HEK293 (cell line): ENCODE measurements at regions not wholly inside any gene's neighbourhood (a gene's known extent, or its start where the extent isn't known, plus 50 kb on each side); places are given as distances from the start of the nearest gene placed in this dataset.

Source experiments
- CTCF ChIA-PET: fragments of 350-600 bp; formaldehyde crosslinking; extraction: SDS; loops from one replicate; lab custom pipeline; 2021; ENCODE audit warnings: antibody characterized with exemption; lab: Yijun Ruan, JAX
- POLR2A ChIA-PET: fragments of 300-600 bp; formaldehyde crosslinking; extraction: SDS; loops from one replicate; lab custom pipeline; 2020; ENCODE audit warnings: antibody characterized with exemption, inconsistent platforms; lab: Yijun Ruan, JAX
- H3K27ac ChIP-seq: fragments of 200-500 bp; sonication (Bioruptor generic); 2 replicates; pipeline ENCODE4 v1.5.1; 2014; ENCODE audit warnings: low read depth, low read length, control low read depth, inconsistent platforms; ENCODE audit errors: extremely low read depth
- H3K36me3 ChIP-seq, 2 experiments: fragments of 200-500 bp in 1 of 2; sonication (Bioruptor generic) in 1 of 2; 1 replicate in 1 of 2; 2 replicates in 1 of 2; pipeline ENCODE4 v1.5.1; 2014 to 2017; ENCODE audit warnings: inconsistent platforms in 2 of 2, low read length in 2 of 2; ENCODE audit not compliant: control insufficient read depth in 2 of 2, insufficient read depth in 1 of 2
- H3K4me1 ChIP-seq: fragments of 200-500 bp; sonication (Bioruptor generic); 2 replicates; pipeline ENCODE4 v1.5.1; 2014; ENCODE audit warnings: mild to moderate bottlenecking, low read length, inconsistent platforms; ENCODE audit not compliant: control insufficient read depth, insufficient read depth
- H3K4me3 ChIP-seq: 2 replicates; pipeline ENCODE4 v1.5.1; 2011; ENCODE audit warnings: low read depth, mild to moderate bottlenecking, control low read depth, low read length, moderate library complexity
- H3K9me3 ChIP-seq: fragments of 200-500 bp; sonication (Bioruptor generic); 2 replicates; pipeline ENCODE4 v1.5.1; 2014; ENCODE audit warnings: low read depth, low read length, inconsistent platforms; ENCODE audit not compliant: control insufficient read depth, insufficient read depth
- EGR2 ChIP-seq: fragments of 450-650 bp; formaldehyde crosslinking; IDR thresholded peaks from 2 replicates; pipeline ENCODE4 v1.5.1; 2016; ENCODE audit warnings: low read depth, missing biosample characterization, missing genetic modification characterization
- HOXC10 ChIP-seq: sonication (generic); formaldehyde crosslinking; IDR thresholded peaks from 2 replicates; pipeline ENCODE4 v1.8.1; 2023; ENCODE audit warnings: mild to moderate bottlenecking, missing genetic modification reagents
- IKZF3 ChIP-seq: fragments of 450-650 bp; IDR thresholded peaks from 2 replicates; pipeline ENCODE4 v1.5.0; 2018; ENCODE audit warnings: missing biosample characterization, mild to moderate bottlenecking, missing genetic modification characterization, moderate library complexity
- RBAK ChIP-seq: fragments of 450-650 bp; formaldehyde crosslinking; IDR thresholded peaks from 2 replicates; pipeline ENCODE4 v1.5.1; 2016; ENCODE audit warnings: missing biosample characterization, missing genetic modification characterization
- SALL2 ChIP-seq: fragments of 450-650 bp; formaldehyde crosslinking; IDR thresholded peaks from 2 replicates; pipeline ENCODE4 v1.5.0; 2017; ENCODE audit warnings: missing biosample characterization, mild to moderate bottlenecking, missing genetic modification characterization, borderline replicate concordance
- SCRT2 ChIP-seq: fragments of 450-650 bp; formaldehyde crosslinking; IDR thresholded peaks from 2 replicates; pipeline ENCODE4 v1.5.1; 2016; ENCODE audit warnings: missing biosample characterization, missing genetic modification characterization
- SP3 ChIP-seq: fragments of 450-650 bp; formaldehyde crosslinking; IDR thresholded peaks from 2 replicates; pipeline ENCODE4 v1.5.1; 2016; ENCODE audit warnings: missing biosample characterization, missing genetic modification characterization
- YY2 ChIP-seq: fragments of 450-650 bp; formaldehyde crosslinking; IDR thresholded peaks from 2 replicates; pipeline ENCODE4 v1.5.1; 2016; ENCODE audit warnings: missing biosample characterization, missing genetic modification characterization
- ZNF146 ChIP-seq: fragments of 450-650 bp; formaldehyde crosslinking; IDR thresholded peaks from 2 replicates; pipeline ENCODE4 v1.5.1; 2016; ENCODE audit warnings: missing biosample characterization, missing genetic modification characterization
- ZNF350 ChIP-seq: fragments of 450-650 bp; formaldehyde crosslinking; IDR thresholded peaks from 2 replicates; pipeline ENCODE4 v1.5.0; 2017; ENCODE audit warnings: missing biosample characterization, mild to moderate bottlenecking, missing genetic modification characterization
- ZNF394 ChIP-seq: fragments of 450-650 bp; formaldehyde crosslinking; IDR thresholded peaks from 2 replicates; pipeline ENCODE4 v1.5.1; 2016; ENCODE audit warnings: missing biosample characterization, missing genetic modification characterization, mild to moderate bottlenecking, moderate library complexity, borderline replicate concordance
- ZNF404 ChIP-seq: fragments of 450-650 bp; formaldehyde crosslinking; IDR thresholded peaks from 2 replicates; pipeline ENCODE4 v1.5.1; 2017; ENCODE audit warnings: missing biosample characterization, missing genetic modification characterization
- ZNF558 ChIP-seq: fragments of 450-650 bp; formaldehyde crosslinking; IDR thresholded peaks from 2 replicates; pipeline ENCODE4 v1.5.1; 2016; ENCODE audit warnings: missing biosample characterization, missing genetic modification characterization
- ZNF571 ChIP-seq: fragments of 450-650 bp; formaldehyde crosslinking; IDR thresholded peaks from 2 replicates; pipeline ENCODE4 v1.5.0; 2017; ENCODE audit warnings: missing biosample characterization, missing genetic modification characterization
- ZNF621 ChIP-seq: fragments of 450-650 bp; formaldehyde crosslinking; IDR thresholded peaks from 2 replicates; pipeline ENCODE4 v1.5.1; 2017; ENCODE audit warnings: missing biosample characterization, missing genetic modification characterization
- ZNF707 ChIP-seq: fragments of 450-650 bp; formaldehyde crosslinking; IDR thresholded peaks from 2 replicates; pipeline ENCODE4 v1.5.1; 2016; ENCODE audit warnings: missing biosample characterization, missing genetic modification characterization
- TF ChIP-seq, protein P1 (sequence below): fragments of 450-650 bp; formaldehyde crosslinking; IDR thresholded peaks from 2 replicates; pipeline ENCODE4 v1.5.1; 2016; ENCODE audit warnings: missing biosample characterization, missing genetic modification characterization, low read depth
- TF ChIP-seq, protein P2 (sequence below): fragments of 450-650 bp; formaldehyde crosslinking; IDR thresholded peaks from 2 replicates; pipeline ENCODE4 v1.5.1; 2016; ENCODE audit warnings: missing biosample characterization, missing genetic modification characterization

DNA sequence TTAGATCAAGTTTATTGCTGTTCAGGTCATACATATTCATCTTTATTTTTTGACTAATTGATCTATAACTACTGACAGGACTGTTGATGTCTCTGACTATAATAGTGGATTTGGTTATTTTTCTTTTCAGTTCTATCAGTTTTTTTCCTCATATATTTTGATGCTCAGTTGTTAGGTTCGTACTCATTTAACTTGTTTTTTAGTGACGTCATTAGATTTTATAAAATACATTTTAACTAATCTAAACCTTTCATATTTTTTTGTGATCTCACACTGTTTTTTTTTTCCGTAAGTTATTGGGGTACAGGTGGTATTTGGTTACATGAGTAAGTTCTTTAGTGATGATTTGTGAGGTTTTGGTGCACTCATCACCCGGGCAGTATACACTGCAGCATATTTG lies 841.2 kb upstream of the FBXO33 start:
- POLR2A ChIA-PET: no interaction called here
- H3K9me3 ChIP-seq: no peaks in the 10 kb centered on the region
- H3K36me3 ChIP-seq: no peaks in the 10 kb centered on the region
- TF ChIP-seq IKZF3 (tag by site-specific recombination): no peak
- TF ChIP-seq, protein P1, sequence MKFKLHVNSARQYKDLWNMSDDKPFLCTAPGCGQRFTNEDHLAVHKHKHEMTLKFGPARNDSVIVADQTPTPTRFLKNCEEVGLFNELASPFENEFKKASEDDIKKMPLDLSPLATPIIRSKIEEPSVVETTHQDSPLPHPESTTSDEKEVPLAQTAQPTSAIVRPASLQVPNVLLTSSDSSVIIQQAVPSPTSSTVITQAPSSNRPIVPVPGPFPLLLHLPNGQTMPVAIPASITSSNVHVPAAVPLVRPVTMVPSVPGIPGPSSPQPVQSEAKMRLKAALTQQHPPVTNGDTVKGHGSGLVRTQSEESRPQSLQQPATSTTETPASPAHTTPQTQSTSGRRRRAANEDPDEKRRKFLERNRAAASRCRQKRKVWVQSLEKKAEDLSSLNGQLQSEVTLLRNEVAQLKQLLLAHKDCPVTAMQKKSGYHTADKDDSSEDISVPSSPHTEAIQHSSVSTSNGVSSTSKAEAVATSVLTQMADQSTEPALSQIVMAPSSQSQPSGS (tag by site-specific recombination): peak; percentile 82
- TF ChIP-seq SALL2: no peak
- TF ChIP-seq RBAK: no peak
- no peak for TF ChIP-seq EGR2
- TF ChIP-seq ZNF350 (tag by site-specific recombination): no peak
- no peak for TF ChIP-seq ZNF571 (tag by site-specific recombination)
- no peak for TF ChIP-seq SCRT2 (tag by site-specific recombination)
- TF ChIP-seq, protein P2, sequence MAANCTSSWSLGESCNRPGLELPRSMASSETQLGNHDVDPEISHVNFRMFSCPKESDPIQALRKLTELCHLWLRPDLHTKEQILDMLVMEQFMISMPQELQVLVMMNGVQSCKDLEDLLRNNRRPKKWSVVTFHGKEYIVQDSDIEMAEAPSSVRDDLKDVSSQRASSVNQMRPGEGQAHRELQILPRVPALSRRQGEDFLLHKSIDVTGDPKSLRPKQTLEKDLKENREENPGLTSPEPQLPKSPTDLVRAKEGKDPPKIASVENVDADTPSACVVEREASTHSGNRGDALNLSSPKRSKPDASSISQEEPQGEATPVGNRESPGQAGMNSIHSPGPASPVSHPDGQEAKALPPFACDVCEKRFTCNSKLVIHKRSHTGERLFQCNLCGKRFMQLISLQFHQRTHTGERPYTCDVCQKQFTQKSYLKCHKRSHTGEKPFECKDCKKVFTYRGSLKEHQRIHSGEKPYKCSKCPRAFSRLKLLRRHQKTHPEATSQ (tag by site-specific recombination): no peak
- TF ChIP-seq, all 188 proteins: peak for 1
- CTCF ChIA-PET: no interaction called here
- Histone ChIP-seq H3K4me1 (no peaks in the 10 kb centered on the region), H3K4me3 (no peak overlapping the region), H3K27ac (no peak overlapping the region)

DNA sequence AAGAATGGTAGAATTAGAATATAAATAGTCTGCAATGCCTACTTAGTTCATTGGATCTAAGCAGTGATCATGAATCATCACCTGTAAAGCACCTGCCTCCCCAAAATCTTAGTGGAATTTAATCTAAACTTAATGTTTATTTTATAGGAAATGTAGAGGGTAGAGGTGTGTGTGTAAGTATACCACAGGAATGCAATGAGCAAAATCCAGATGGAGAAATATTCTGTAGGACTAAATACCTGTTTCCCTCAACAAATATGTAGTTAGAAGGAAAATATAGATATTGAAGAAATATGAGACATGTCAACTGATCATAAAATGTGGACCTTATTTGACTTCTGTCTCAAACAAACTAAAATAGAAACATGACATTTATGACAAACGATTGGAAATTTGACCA lies 839.2 kb upstream of the FBXO33 start:
- no peak overlapping the region for H3K4me3 ChIP-seq
- no peak overlapping the region for H3K27ac ChIP-seq
- H3K4me1 ChIP-seq: no peaks in the 10 kb centered on the region
- no peaks in the 10 kb centered on the region for H3K9me3 ChIP-seq
- TF ChIP-seq ZNF558 (tag by site-specific recombination) (no peak), ZNF707 (tag by site-specific recombination) (no peak)
- TF ChIP-seq, all 188 proteins: peak for 0
- POLR2A ChIA-PET: no interaction called here
- CTCF ChIA-PET: no interaction called here
- H3K36me3 ChIP-seq: no peaks in the 10 kb centered on the region

DNA sequence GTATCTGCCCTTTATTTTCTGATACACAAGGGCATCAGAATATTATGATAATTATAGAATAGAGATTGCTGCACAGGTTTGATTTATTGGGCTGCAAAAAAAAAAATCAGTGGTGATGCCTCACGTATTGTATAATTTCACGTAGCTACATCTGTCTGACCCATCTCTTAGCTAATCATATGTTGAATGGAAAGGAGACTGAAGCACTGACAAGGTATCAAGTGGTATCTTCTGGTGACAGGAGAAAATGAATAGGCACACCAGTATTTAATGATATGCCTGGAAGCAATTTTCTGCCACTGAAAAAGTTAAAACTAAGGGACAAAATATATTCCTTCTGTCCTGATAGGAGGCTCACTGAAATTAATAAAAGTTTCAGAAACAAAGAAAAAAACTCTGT lies 837.2 kb upstream of the FBXO33 start:
- H3K36me3 ChIP-seq: no peaks in the 10 kb centered on the region
- H3K4me1 ChIP-seq: no peaks in the 10 kb centered on the region
- no peak overlapping the region for H3K27ac ChIP-seq
- POLR2A ChIA-PET: no interaction called here
- CTCF ChIA-PET: no interaction called here
- H3K9me3 ChIP-seq: no peaks in the 10 kb centered on the region
- no peak overlapping the region for H3K4me3 ChIP-seq
- TF ChIP-seq ZNF394 (tag by site-specific recombination): no peak
- no peak for TF ChIP-seq HOXC10
- no peak for TF ChIP-seq YY2 (tag by site-specific recombination)
- TF ChIP-seq ZNF621: no peak

DNA sequence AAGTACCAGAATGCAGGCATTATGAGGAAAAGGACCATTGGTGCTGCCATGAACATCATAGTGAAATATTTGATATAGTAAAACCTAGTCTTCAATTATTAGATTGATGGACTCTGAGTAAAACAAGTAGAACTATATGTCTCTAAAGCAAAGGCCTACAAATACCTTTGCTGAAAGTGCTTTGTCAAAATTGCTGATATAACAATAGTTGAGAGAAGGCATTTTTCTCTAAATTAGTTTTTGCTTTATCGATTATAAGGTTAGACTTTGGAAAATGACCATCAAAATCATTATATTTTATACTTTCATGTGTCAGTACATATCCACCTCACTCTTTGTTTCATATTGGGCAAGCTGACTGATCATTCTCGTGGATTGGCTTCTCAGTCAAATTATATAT lies 836.0 kb upstream of the FBXO33 start:
- H3K36me3 ChIP-seq: no peaks in the 10 kb centered on the region
- ChIA-PET POLR2A (no interaction called here), CTCF (no interaction called here)
- H3K4me3 ChIP-seq: no peak overlapping the region
- TF ChIP-seq ZNF146 (tag by site-specific recombination) (no peak), ZNF404 (tag by site-specific recombination) (no peak), SP3 (tag by site-specific recombination) (no peak)
- H3K4me1 ChIP-seq: no peaks in the 10 kb centered on the region
- no peak overlapping the region for H3K27ac ChIP-seq
- H3K9me3 ChIP-seq: no peaks in the 10 kb centered on the region
